T-helper 1 cell treated with Interleukin-12 subunit alpha and Interleukin-12 subunit beta and Interleukin-4 antibody, amounts not matched to agents 30 μg/mL and 1 μg/mL, for 36 hours (primary cell): ENCODE measurements at regions not wholly inside any gene's neighbourhood (a gene's known extent, or its start where the extent isn't known, plus 50 kb on each side); places are given as distances from the start of the nearest gene placed in this dataset.

Source experiments
- H3K27ac Mint-ChIP-seq: one replicate; pipeline ENCODE4 v1.8.0; 2021; ENCODE audit warnings: mild to moderate bottlenecking, mixed read lengths
- H3K27me3 Mint-ChIP-seq: one replicate; pipeline ENCODE4 v1.8.0; 2021; ENCODE audit warnings: low read depth, mixed read lengths
- H3K36me3 Mint-ChIP-seq: one replicate; pipeline ENCODE4 v1.8.0; 2021; ENCODE audit warnings: low read depth, mixed read lengths
- H3K4me1 Mint-ChIP-seq: one replicate; pipeline ENCODE4 v1.8.0; 2021; ENCODE audit warnings: low read depth, mixed read lengths
- H3K4me3 Mint-ChIP-seq: one replicate; pipeline ENCODE4 v1.8.0; 2021; ENCODE audit warnings: mild to moderate bottlenecking, moderate library complexity, mixed read lengths
- H3K9me3 Mint-ChIP-seq: one replicate; pipeline ENCODE4 v1.8.0; 2021; ENCODE audit warnings: mixed read lengths

GRCh38 chr7:46147871-46148270, 226.8 kb upstream of the IGFBP3 start:
- Mint-ChIP-seq H3K27me3 (no peaks in the 10 kb centered on the region), H3K36me3 (no peaks in the 10 kb centered on the region), H3K4me1 (no peaks in the 10 kb centered on the region), H3K4me3 (no peak overlapping the region), H3K9me3 (no peaks in the 10 kb centered on the region), H3K27ac (no peak overlapping the region)

GRCh38 chr7:46146454-46147255, 225.6 kb upstream of the IGFBP3 start:
- Mint-ChIP-seq H3K36me3 (no peaks in the 10 kb centered on the region), H3K27me3 (no peaks in the 10 kb centered on the region), H3K4me3 (no peak overlapping the region), H3K4me1 (no peaks in the 10 kb centered on the region), H3K27ac (no peak overlapping the region), H3K9me3 (no peaks in the 10 kb centered on the region)

GRCh38 chr7:46145412-46145811, 224.3 kb upstream of the IGFBP3 start:
- H3K27me3 Mint-ChIP-seq = no peaks in the 10 kb centered on the region
- no peaks in the 10 kb centered on the region for H3K36me3 Mint-ChIP-seq
- no peaks in the 10 kb centered on the region for H3K9me3 Mint-ChIP-seq
- H3K27ac Mint-ChIP-seq = no peak overlapping the region
- no peak overlapping the region for H3K4me3 Mint-ChIP-seq
- H3K4me1 Mint-ChIP-seq = no peaks in the 10 kb centered on the region

- H3K9me3 Mint-ChIP-seq = no peaks in the 10 kb centered on the region
- H3K27ac Mint-ChIP-seq = no peak overlapping the region
- no peaks in the 10 kb centered on the region for H3K27me3 Mint-ChIP-seq
- no peaks in the 10 kb centered on the region for H3K4me1 Mint-ChIP-seq
- H3K36me3 Mint-ChIP-seq = no peaks in the 10 kb centered on the region
- H3K4me3 Mint-ChIP-seq = no peak overlapping the region
Observed at GRCh38 chr7:46143949-46144917, 223.2 kb upstream of the IGFBP3 start.

GRCh38 chr7:46143421-46143820, 222.3 kb upstream of the IGFBP3 start:
- no peaks in the 10 kb centered on the region for H3K36me3 Mint-ChIP-seq

GRCh38 chr7:46139079-46139478, 218.0 kb upstream of the IGFBP3 start:
- Mint-ChIP-seq H3K4me1 (no peaks in the 10 kb centered on the region), H3K27me3 (no peaks in the 10 kb centered on the region), H3K9me3 (no peaks in the 10 kb centered on the region)

More at GRCh38 chr7:46143421-46143820, 222.3 kb upstream of the IGFBP3 start:
- no peaks in the 10 kb centered on the region for H3K27me3 Mint-ChIP-seq
- no peak overlapping the region for H3K4me3 Mint-ChIP-seq
- no peak overlapping the region for H3K27ac Mint-ChIP-seq
- no peaks in the 10 kb centered on the region for H3K4me1 Mint-ChIP-seq
- H3K9me3 Mint-ChIP-seq = no peaks in the 10 kb centered on the region

GRCh38 chr7:46137725-46138124, 216.7 kb upstream of the IGFBP3 start:
- Mint-ChIP-seq H3K27ac (no peak overlapping the region), H3K36me3 (no peaks in the 10 kb centered on the region), H3K9me3 (no peaks in the 10 kb centered on the region), H3K4me1 (no peaks in the 10 kb centered on the region), H3K4me3 (no peak overlapping the region), H3K27me3 (no peaks in the 10 kb centered on the region)

More at GRCh38 chr7:46139079-46139478, 218.0 kb upstream of the IGFBP3 start:
- H3K36me3 Mint-ChIP-seq = no peaks in the 10 kb centered on the region
- no peak overlapping the region for H3K4me3 Mint-ChIP-seq
- H3K27ac Mint-ChIP-seq = no peak overlapping the region

- H3K36me3 Mint-ChIP-seq = no peaks in the 10 kb centered on the region
- no peak overlapping the region for H3K27ac Mint-ChIP-seq
- H3K4me3 Mint-ChIP-seq = no peak overlapping the region
- H3K4me1 Mint-ChIP-seq = no peaks in the 10 kb centered on the region
- H3K27me3 Mint-ChIP-seq = no peaks in the 10 kb centered on the region
- no peaks in the 10 kb centered on the region for H3K9me3 Mint-ChIP-seq
Observed at GRCh38 chr7:46135557-46135956, 214.5 kb upstream of the IGFBP3 start.

GRCh38 chr7:46134795-46135194, 213.7 kb upstream of the IGFBP3 start:
- Mint-ChIP-seq H3K36me3 (no peaks in the 10 kb centered on the region), H3K9me3 (no peaks in the 10 kb centered on the region), H3K4me3 (no peak overlapping the region), H3K27me3 (no peaks in the 10 kb centered on the region), H3K4me1 (no peaks in the 10 kb centered on the region), H3K27ac (no peak overlapping the region)

GRCh38 chr7:46134385-46134784, 213.3 kb upstream of the IGFBP3 start:
- Mint-ChIP-seq H3K36me3 (no peaks in the 10 kb centered on the region), H3K4me1 (no peaks in the 10 kb centered on the region), H3K27me3 (no peaks in the 10 kb centered on the region), H3K27ac (no peak overlapping the region), H3K4me3 (no peak overlapping the region), H3K9me3 (no peaks in the 10 kb centered on the region)

- Mint-ChIP-seq H3K27ac (no peak overlapping the region), H3K9me3 (no peaks in the 10 kb centered on the region), H3K4me3 (no peak overlapping the region), H3K27me3 (no peaks in the 10 kb centered on the region), H3K4me1 (no peaks in the 10 kb centered on the region), H3K36me3 (no peaks in the 10 kb centered on the region)
Observed at GRCh38 chr7:46133751-46134150, 212.7 kb upstream of the IGFBP3 start.

GRCh38 chr7:46133072-46133471, 212.0 kb upstream of the IGFBP3 start:
- H3K27ac Mint-ChIP-seq = no peak overlapping the region
- no peak overlapping the region for H3K4me3 Mint-ChIP-seq
- no peaks in the 10 kb centered on the region for H3K36me3 Mint-ChIP-seq
- no peaks in the 10 kb centered on the region for H3K9me3 Mint-ChIP-seq
- H3K27me3 Mint-ChIP-seq = no peaks in the 10 kb centered on the region
- no peaks in the 10 kb centered on the region for H3K4me1 Mint-ChIP-seq

- H3K4me1 Mint-ChIP-seq = no peaks in the 10 kb centered on the region
- no peaks in the 10 kb centered on the region for H3K36me3 Mint-ChIP-seq
- H3K4me3 Mint-ChIP-seq = no peak overlapping the region
- H3K27ac Mint-ChIP-seq = no peak overlapping the region
- H3K9me3 Mint-ChIP-seq = no peaks in the 10 kb centered on the region
- H3K27me3 Mint-ChIP-seq = no peaks in the 10 kb centered on the region
Observed at GRCh38 chr7:46131916-46132795, 211.1 kb upstream of the IGFBP3 start.

GRCh38 chr7:46129831-46130230, 208.8 kb upstream of the IGFBP3 start:
- no peaks in the 10 kb centered on the region for H3K4me1 Mint-ChIP-seq
- no peaks in the 10 kb centered on the region for H3K9me3 Mint-ChIP-seq
- no peaks in the 10 kb centered on the region for H3K36me3 Mint-ChIP-seq
- no peak overlapping the region for H3K4me3 Mint-ChIP-seq
- no peak overlapping the region for H3K27ac Mint-ChIP-seq
- H3K27me3 Mint-ChIP-seq = no peaks in the 10 kb centered on the region
